BJ (cell line): ENCODE measurements at regions not wholly inside any gene's neighbourhood (a gene's known extent, or its start where the extent isn't known, plus 50 kb on each side); places are given as distances from the start of the nearest gene placed in this dataset.
A peak's percentile ranks its signal among the peaks of the same experiment; 100 is the strongest.

Experiments used
- CTCF ChIA-PET: fragments of 350-600 bp; formaldehyde crosslinking; extraction: SDS; loops from one replicate; lab custom pipeline; 2021; ENCODE audit warnings: antibody characterized with exemption, inconsistent platforms; lab: Yijun Ruan, JAX
- POLR2A ChIA-PET: fragments of 300-600 bp; sonication (Branson Sonifier 250); formaldehyde crosslinking; extraction: SDS; loops from one replicate; lab custom pipeline; 2021; ENCODE audit warnings: antibody characterized with exemption; lab: Charles Lee
- DNase-seq: peaks from one replicate; pipeline ENCODE4 v3.0.0-alpha.2; 2011; ENCODE audit warnings: low read depth
- H3K27me3 ChIP-seq: 2 replicates; pipeline ENCODE4 v1.6.0; 2011; ENCODE audit warnings: low read length; ENCODE audit not compliant: control insufficient read depth, insufficient read depth
- H3K36me3 ChIP-seq: 2 replicates; pipeline ENCODE4 v1.5.1; 2011; ENCODE audit warnings: low read length; ENCODE audit not compliant: control insufficient read depth, insufficient read depth
- H3K4me3 ChIP-seq: 2 replicates; pipeline ENCODE4 v1.5.1; 2011; ENCODE audit warnings: low read depth, mild to moderate bottlenecking, control low read depth, low read length
- TF ChIP-seq, protein P1 (sequence below): IDR thresholded peaks from 2 replicates; pipeline ENCODE4 v1.5.1; 2011; ENCODE audit warnings: low read depth, mild to moderate bottlenecking, control low read depth, inconsistent platforms, low read length, moderate library complexity; ENCODE audit not compliant: insufficient read depth

DNA sequence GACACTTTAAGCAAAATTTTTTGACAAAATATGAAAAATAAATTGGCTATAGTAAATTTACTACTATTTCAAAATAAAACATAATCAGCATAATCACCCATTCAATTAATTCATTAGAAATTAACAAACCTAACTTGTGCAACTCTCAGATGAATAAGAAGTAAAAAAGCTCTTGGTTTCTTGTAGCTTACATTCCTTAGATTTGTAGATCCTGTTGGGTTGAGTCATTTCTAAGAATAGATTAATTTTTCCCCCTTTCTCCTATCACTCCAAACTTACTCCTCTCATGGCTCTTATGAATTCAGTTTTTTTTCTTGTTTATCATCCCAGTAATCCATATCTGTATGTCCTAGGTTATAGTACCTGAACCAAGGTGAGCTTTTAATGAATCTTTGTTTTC is 230.9 kb upstream of the LRIG3 start:
- no peak for DNase-seq
- no peaks in the 10 kb centered on the region for H3K36me3 ChIP-seq
- no peak overlapping the region for H3K4me3 ChIP-seq
- CTCF ChIA-PET = interaction anchor here (0.8 to 3.4 kb wide), 16 partner anchors 8 to 1168 kb away, joined by 3 to 28 read pairs (median 9); no protein-coding TSS in a partner anchor
- H3K27me3 ChIP-seq = no peaks in the 10 kb centered on the region
- TF ChIP-seq, protein P1, sequence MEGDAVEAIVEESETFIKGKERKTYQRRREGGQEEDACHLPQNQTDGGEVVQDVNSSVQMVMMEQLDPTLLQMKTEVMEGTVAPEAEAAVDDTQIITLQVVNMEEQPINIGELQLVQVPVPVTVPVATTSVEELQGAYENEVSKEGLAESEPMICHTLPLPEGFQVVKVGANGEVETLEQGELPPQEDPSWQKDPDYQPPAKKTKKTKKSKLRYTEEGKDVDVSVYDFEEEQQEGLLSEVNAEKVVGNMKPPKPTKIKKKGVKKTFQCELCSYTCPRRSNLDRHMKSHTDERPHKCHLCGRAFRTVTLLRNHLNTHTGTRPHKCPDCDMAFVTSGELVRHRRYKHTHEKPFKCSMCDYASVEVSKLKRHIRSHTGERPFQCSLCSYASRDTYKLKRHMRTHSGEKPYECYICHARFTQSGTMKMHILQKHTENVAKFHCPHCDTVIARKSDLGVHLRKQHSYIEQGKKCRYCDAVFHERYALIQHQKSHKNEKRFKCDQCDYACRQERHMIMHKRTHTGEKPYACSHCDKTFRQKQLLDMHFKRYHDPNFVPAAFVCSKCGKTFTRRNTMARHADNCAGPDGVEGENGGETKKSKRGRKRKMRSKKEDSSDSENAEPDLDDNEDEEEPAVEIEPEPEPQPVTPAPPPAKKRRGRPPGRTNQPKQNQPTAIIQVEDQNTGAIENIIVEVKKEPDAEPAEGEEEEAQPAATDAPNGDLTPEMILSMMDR = no peak
- POLR2A ChIA-PET = no interaction called here

DNA sequence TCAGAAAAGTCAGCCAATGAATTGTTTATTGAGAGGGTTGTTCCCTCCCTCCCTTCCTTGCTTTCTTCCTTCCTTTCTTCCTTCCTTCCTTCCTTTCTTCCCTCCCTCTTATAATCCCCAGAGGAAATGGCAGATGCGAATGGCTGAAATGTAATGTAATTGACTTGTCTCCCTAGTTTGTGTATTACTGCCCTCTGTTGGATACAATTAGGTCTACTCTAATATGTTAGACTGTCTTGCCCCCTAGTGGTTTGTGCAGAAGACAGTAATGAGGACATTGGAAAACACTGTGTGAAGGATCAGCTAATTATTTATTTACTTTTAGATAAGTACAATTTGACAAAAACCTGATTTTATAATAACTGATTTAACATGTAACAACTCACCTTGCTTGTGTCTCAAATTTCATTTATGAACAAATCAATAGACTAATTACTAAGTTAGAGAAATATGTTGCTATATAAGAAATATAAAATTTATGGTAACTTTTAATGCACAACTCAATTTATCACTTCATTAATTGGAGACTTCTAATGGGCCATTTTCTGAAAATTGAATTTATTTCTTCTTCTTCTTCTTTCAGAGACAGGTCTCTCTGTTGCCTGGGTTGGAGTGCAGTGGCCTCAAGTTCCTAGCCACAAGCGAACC is 229.8 kb upstream of the LRIG3 start:
- POLR2A ChIA-PET = no interaction called here
- H3K36me3 ChIP-seq = no peaks in the 10 kb centered on the region
- no peak for DNase-seq
- no peaks in the 10 kb centered on the region for H3K27me3 ChIP-seq
- H3K4me3 ChIP-seq = no peak overlapping the region
- CTCF ChIA-PET = interaction anchor here (0.5 to 3.4 kb wide), 23 partner anchors 9 to 1167 kb away, joined by 3 to 28 read pairs (median 4); partner anchors contain the start of gene LRIG3
- TF ChIP-seq, protein P1 = peak; percentile 83

DNA sequence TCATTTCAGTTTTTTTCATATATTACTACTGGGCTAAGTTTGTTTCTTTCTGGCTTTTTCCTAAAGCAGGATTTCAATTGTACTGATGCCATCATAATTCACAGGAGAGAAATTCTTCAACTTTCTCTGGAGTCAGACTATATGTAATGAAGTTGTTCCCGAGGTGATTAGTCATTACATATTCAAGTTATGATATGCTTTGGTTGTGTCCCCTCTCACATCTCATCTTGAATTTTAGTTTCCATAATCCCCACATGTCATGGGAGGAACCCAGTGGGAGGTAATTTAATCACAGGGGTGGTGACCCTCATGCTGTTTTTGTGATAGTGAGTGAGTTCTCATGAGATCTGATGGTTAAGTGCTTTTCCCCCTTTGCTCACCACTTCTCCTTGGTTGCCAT is 227.5 kb upstream of the LRIG3 start:
- Histone ChIP-seq H3K4me3 (no peak overlapping the region), H3K36me3 (no peaks in the 10 kb centered on the region), H3K27me3 (no peaks in the 10 kb centered on the region)
- ChIA-PET CTCF (no interaction called here), POLR2A (no interaction called here)
- no peak for DNase-seq
- TF ChIP-seq, protein P1 = no peak

DNA sequence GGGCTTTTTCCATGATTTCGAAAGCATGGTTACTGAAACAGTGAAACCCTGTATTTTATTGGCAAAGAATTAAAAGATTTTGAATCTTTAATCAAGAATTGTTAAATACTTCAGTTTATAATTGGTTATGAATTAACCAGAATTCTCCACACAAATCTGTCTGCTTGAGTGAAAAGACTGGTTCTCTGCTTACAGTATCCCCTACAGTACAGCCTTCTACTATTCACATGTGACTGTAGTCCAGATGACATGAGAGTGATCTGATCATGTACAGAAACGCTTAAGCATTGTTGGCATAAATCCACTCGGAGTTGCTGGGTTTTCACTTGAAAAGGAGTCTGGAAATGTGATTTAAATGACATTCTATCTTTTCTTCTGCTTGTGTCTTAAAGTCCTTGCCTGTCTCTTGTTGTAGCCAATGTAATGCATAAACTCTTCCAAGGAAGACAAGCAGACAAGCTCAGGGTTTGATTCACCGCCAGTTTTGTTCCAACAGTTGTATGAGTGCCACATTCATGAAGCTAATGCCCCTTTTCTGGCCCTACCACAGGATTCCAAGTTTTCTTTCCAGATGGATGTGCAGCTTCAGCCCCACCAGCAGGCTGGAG is 222.0 kb upstream of the LRIG3 start:
- DNase-seq = no peak
- ChIA-PET POLR2A (no interaction called here), CTCF (interaction anchor here (1.3 to 5.4 kb wide), 4 partner anchors 9 to 29 kb away, joined by 3 to 23 read pairs (median 4); no protein-coding TSS in a partner anchor)
- TF ChIP-seq, protein P1 = no peak
- no peaks in the 10 kb centered on the region for H3K27me3 ChIP-seq
- H3K4me3 ChIP-seq = no peak overlapping the region
- H3K36me3 ChIP-seq = no peaks in the 10 kb centered on the region

DNA sequence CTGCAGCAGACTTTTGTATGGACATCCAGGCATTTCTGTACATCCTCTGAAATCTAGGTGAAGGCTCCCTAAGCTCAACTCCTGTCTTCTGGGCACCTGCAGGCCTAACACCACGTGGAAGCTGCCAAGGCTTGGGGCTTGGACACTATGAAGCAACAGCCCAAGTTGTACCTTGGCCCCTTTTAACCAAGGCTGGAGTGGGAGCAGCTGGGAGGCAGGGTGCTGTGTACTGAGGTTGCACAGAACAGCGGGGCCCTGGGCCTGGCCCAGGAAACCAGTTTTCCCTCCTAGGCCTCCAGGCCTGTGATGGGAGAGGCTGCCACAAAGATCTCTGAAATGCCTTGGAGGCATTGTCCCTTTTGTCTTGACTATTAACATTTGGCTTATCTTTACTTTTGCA is 214.4 kb upstream of the LRIG3 start:
- TF ChIP-seq, protein P1 = no peak
- Histone ChIP-seq H3K4me3 (no peak overlapping the region), H3K36me3 (no peaks in the 10 kb centered on the region), H3K27me3 (no peaks in the 10 kb centered on the region)
- ChIA-PET POLR2A (no interaction called here), CTCF (interaction anchor here (1.0 kb wide), 1 partner anchor 22 kb away, joined by 3 read pairs; no protein-coding TSS in a partner anchor)
- DNase-seq = no peak
